ENCODE measurements at regions not wholly inside any gene's neighbourhood (a gene's known extent, or its start where the extent isn't known, plus 50 kb on each side); places are given as distances from the start of the nearest gene placed in this dataset.

GRCh38 chr1:54488065-54488750, 59.8 kb upstream of the ACOT11 start:
- FAIRE-seq (no peak), DNase-seq (ENCODE audit: insufficient read length, low spot score) (peak; percentile 67)
- no peak for TF ChIP-seq CTCF (IDR thresholded peaks at IDR 0.05; ENCODE audit: insufficient read depth, missing control alignments)

- DNase-seq (ENCODE audit: insufficient read length, low spot score), result no peak
- FAIRE-seq, result no peak
- TF ChIP-seq CTCF (IDR thresholded peaks at IDR 0.05; ENCODE audit: insufficient read depth, missing control alignments), result no peak
These were observed 60.4 kb upstream of the ACOT11 start for GRCh38 chr1:54487571-54488050.

GRCh38 chr1:54486907-54487306, 61.1 kb upstream of the ACOT11 start:
- DNase-seq (ENCODE audit: insufficient read length, low spot score) (no peak), FAIRE-seq (no peak)
- no peak for TF ChIP-seq CTCF (IDR thresholded peaks at IDR 0.05; ENCODE audit: insufficient read depth, missing control alignments)

GRCh38 chr1:54485416-54485815, 62.6 kb upstream of the ACOT11 start:
- TF ChIP-seq CTCF (IDR thresholded peaks at IDR 0.05; ENCODE audit: insufficient read depth, missing control alignments), result no peak
- FAIRE-seq (no peak), DNase-seq (ENCODE audit: insufficient read length, low spot score) (no peak)

- no peak for TF ChIP-seq CTCF (IDR thresholded peaks at IDR 0.05; ENCODE audit: insufficient read depth, missing control alignments)
- FAIRE-seq (no peak), DNase-seq (ENCODE audit: insufficient read length, low spot score) (no peak)
These were observed 64.1 kb upstream of the ACOT11 start for GRCh38 chr1:54483875-54484437.

GRCh38 chr1:54481201-54481884, 66.7 kb upstream of the ACOT11 start:
- FAIRE-seq (no peak), DNase-seq (ENCODE audit: insufficient read length, low spot score) (no peak)
- TF ChIP-seq CTCF (IDR thresholded peaks at IDR 0.05; ENCODE audit: insufficient read depth, missing control alignments), result no peak

- no peak for FAIRE-seq
- no peak for DNase-seq (ENCODE audit: insufficient read length, low spot score)
- TF ChIP-seq CTCF (IDR thresholded peaks at IDR 0.05; ENCODE audit: insufficient read depth, missing control alignments), result no peak
These were observed 67.5 kb upstream of the ACOT11 start for GRCh38 chr1:54480525-54480848.
